Heart right ventricle (tissue), 16 donors: ENCODE measurements at regions not wholly inside any gene's neighbourhood (a gene's known extent, or its start where the extent isn't known, plus 50 kb on each side); places are given as distances from the start of the nearest gene placed in this dataset.

Source experiments
- ATAC-seq, 8 donors: fragments of 200-7000 bp; cut with Tn5 transposase; one replicate each; pipeline ENCODE4 v1.9.1; 2020; ENCODE audit warnings: mild to moderate bottlenecking in 8 of 8, moderate library complexity in 8 of 8, moderate number of reproducible peaks in 1 of 8
- DNase-seq, 2 donors: peaks; one replicate each; pipeline ENCODE4 v3.0.0-alpha.2; 2020
- H3K27ac ChIP-seq, 10 donors: fragments of 200-600 bp; sonication (generic) in 2 of 10; one replicate each; pipeline versions ENCODE4 v1.5.0 to v1.8.0; 2020 to 2022; ENCODE audit warnings: mild to moderate bottlenecking in 3 of 10
- H3K27me3 ChIP-seq, 7 donors: fragments of 200-600 bp; one replicate each; pipeline ENCODE4 v1.8.0; 2021 to 2022; ENCODE audit warnings: mild to moderate bottlenecking in 2 of 7
- H3K36me3 ChIP-seq, 9 donors: fragments of 200-600 bp; sonication (generic) in 1 of 9; one replicate each; pipeline versions ENCODE4 v1.5.0 to v1.8.0; 2020 to 2022; ENCODE audit warnings: mild to moderate bottlenecking in 2 of 9
- H3K4me1 ChIP-seq, 9 donors: fragments of 200-600 bp; sonication (generic) in 1 of 9; one replicate each; pipeline versions ENCODE4 v1.5.0 to v1.8.0; 2020 to 2022; ENCODE audit warnings: mild to moderate bottlenecking in 4 of 9
- H3K4me3 ChIP-seq, 10 donors: fragments of 200-600 bp; sonication (generic) in 2 of 10; one replicate each; pipeline versions ENCODE4 v1.5.0 to v1.8.0; 2020 to 2022; ENCODE audit warnings: mild to moderate bottlenecking in 7 of 10, moderate library complexity in 2 of 10
- H3K9me3 ChIP-seq, 11 donors: fragments of 200-600 bp in 10 of 11; sonication (generic) in 2 of 11; one replicate each; pipeline versions ENCODE4 v1.5.0 to v1.8.0; 2013 to 2022; ENCODE audit warnings: mild to moderate bottlenecking in 2 of 11, control low read depth in 1 of 11, moderate library complexity in 1 of 11
- CTCF ChIP-seq, 9 donors: fragments of 200-600 bp; sonication (generic) in 2 of 9; IDR thresholded peaks; one replicate each; pipeline versions ENCODE4 v1.5.0 to v1.8.0; 2021 to 2022; ENCODE audit warnings: antibody characterized with exemption in 9 of 9, mild to moderate bottlenecking in 5 of 9, moderate library complexity in 1 of 9
- WGBS, 2 donors: extraction: QIAGEN DNeasy Blood & Tissue Kit; methylation state at CpG; one replicate each; pipeline ENCODE4 v1.1.7; 2013; ENCODE audit warnings: inconsistent platforms in 1 of 2; 5-methylcytosine and 5-hydroxymethylcytosine counted together
- intact Hi-C, 10 donors: fragments of 100-400 bp; cut with DNase I; formaldehyde crosslinking; loops; one replicate each; pipeline versions ENCODE4 v1.11.1 to v1.14.2; 2022
- donor health status: Arrhythmogenic right ventricular cardiomyopathy.
- donor health status: ischemic (EF 13 %, LVEDD 7.1; RV severe dilation, severe dysfunction).
- donor health status: healthy with polysubstance abuse.
- donor health status: DM: no; HTN: yes; CAD: no.
- donor health status: DM: no; HTN: no; CAD: no.
- donor health status: ischemic (EF 25% LVEDD 6.9; RV normal size, moderate dysfunction).
- donor health status: ischemic (EF 25% LVEDD 5.7; RV mildly dilated, moderate dysfunction).
- donor health status: healthy.
- donor health status: DM: yes; HTN: yes; CAD: no.
- donor health status: Ischemic cardiomyopathy.
- donor health status: ischemic (EF 35%, LVEDD 5.7; RV mildly dilated, moderate dysfunction).
- donor health status: nonischemic (EF 11% LVEDD 7.7; RV severe dilation, severe dysfunction).
- donor health status: DM: yes; HTN: yes; CAD: no.
- donor health status: PGD.
- donor health status: ischemic (EF 29% LVEDD 5.4; RV normal size, mild dysfunction).
- donor health status: nonischemic (EF 23%, LVEDD 6.1; RV moderate dilation, normal function).

- no peak overlapping the region for H3K4me3 ChIP-seq
- WGBS, 2 donors: 65 to 89% methylated on average over 3 of the region's 3 CpGs
- H3K4me1 ChIP-seq: no peaks in the 10 kb centered on the region
- DNase-seq (no peak), ATAC-seq (no peak)
- TF ChIP-seq CTCF (IDR thresholded peaks at IDR 0.05): no peak
- H3K27ac ChIP-seq: no peak overlapping the region
- H3K27me3 ChIP-seq: no peaks in the 10 kb centered on the region
- H3K36me3 ChIP-seq: no peaks in the 10 kb centered on the region
- H3K9me3 ChIP-seq: no peaks in the 10 kb centered on the region
- intact Hi-C loops: no loop called here
Measured at GRCh38 chr13:37413161-37413560, 185.4 kb downstream of the POSTN start.

GRCh38 chr13:37412241-37412921 lies 186.2 kb downstream of the POSTN start:
- 88 to 92% methylated on average over 2 of the region's 2 CpGs for WGBS, 2 donors
- no peak overlapping the region for H3K4me3 ChIP-seq
- H3K27me3 ChIP-seq: no peaks in the 10 kb centered on the region
- no peaks in the 10 kb centered on the region for H3K36me3 ChIP-seq
- ATAC-seq (no peak), DNase-seq (no peak)
- intact Hi-C loops: no loop called here
- no peak for TF ChIP-seq CTCF (IDR thresholded peaks at IDR 0.05)
- no peak overlapping the region for H3K27ac ChIP-seq
- no peaks in the 10 kb centered on the region for H3K9me3 ChIP-seq
- no peaks in the 10 kb centered on the region for H3K4me1 ChIP-seq

GRCh38 chr13:37410316-37410715 lies 188.3 kb downstream of the POSTN start:
- no peak for TF ChIP-seq CTCF (IDR thresholded peaks at IDR 0.05)
- WGBS, 2 donors: 78 to 82% methylated on average over 6 of the region's 6 CpGs
- H3K27me3 ChIP-seq: no peaks in the 10 kb centered on the region
- no peaks in the 10 kb centered on the region for H3K9me3 ChIP-seq
- intact Hi-C loops: no loop called here
- no peak for ATAC-seq
- no peaks in the 10 kb centered on the region for H3K4me1 ChIP-seq
- DNase-seq: no peak
- H3K36me3 ChIP-seq: no peaks in the 10 kb centered on the region
- H3K4me3 ChIP-seq: no peak overlapping the region
- H3K27ac ChIP-seq: no peak overlapping the region

- ATAC-seq: no peak
- intact Hi-C loops: no loop called here
Measured at GRCh38 chr13:37409756-37410155, 188.8 kb downstream of the POSTN start.

More at GRCh38 chr13:37409756-37410155, 188.8 kb downstream of the POSTN start:
- TF ChIP-seq CTCF (IDR thresholded peaks at IDR 0.05): no peak
- Histone ChIP-seq H3K27ac (no peak overlapping the region), H3K36me3 (no peaks in the 10 kb centered on the region), H3K9me3 (no peaks in the 10 kb centered on the region), H3K27me3 (no peaks in the 10 kb centered on the region), H3K4me1 (no peaks in the 10 kb centered on the region), H3K4me3 (no peak overlapping the region)
- DNase-seq: no peak
